Superior temporal gyrus (tissue), 1 donor: ENCODE measurements at regions not wholly inside any gene's neighbourhood (a gene's known extent, or its start where the extent isn't known, plus 50 kb on each side); places are given as distances from the start of the nearest gene placed in this dataset.

Experiments
- DNase-seq: peaks from one replicate; pipeline ENCODE4 v3.0.0-alpha.2; 2016; ENCODE audit errors: extremely low spot score

- no peak for DNase-seq
These were observed 300.8 kb downstream of the EFNB2 start for GRCh38 chr13:106234636-106235035.

DNA sequence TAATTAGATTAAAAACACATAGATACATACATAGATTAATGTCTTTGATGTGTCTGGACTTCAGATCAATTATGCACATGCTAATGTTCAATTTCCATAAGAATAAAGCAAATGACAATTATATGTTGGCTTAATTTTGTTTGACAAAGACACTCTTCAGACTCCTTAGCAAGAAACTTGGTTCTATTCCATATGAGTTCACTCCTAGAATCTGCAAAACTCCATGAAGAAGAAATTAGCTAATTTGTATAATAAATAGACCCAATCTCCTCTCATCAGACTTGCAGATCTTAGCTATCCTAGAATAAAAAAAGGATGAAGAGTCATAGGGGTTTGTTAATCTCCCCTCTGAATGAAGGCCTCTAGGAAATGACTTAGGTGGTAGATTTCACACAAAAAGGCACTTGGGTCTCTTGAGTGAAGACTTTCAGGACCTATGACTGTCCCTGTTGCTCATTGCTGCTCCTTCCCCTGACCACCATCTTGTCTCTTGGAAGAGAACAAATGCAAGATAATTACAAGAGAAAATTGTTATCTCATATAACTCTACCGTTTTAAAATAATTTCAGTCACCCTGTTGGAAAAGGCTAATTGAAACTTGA is 302.2 kb downstream of the EFNB2 start:
- no peak for DNase-seq

- DNase-seq: no peak
These were observed 302.8 kb downstream of the EFNB2 start for GRCh38 chr13:106232681-106233080.

GRCh38 chr13:106230450-106230849 is 305.0 kb downstream of the EFNB2 start:
- no peak for DNase-seq

DNA sequence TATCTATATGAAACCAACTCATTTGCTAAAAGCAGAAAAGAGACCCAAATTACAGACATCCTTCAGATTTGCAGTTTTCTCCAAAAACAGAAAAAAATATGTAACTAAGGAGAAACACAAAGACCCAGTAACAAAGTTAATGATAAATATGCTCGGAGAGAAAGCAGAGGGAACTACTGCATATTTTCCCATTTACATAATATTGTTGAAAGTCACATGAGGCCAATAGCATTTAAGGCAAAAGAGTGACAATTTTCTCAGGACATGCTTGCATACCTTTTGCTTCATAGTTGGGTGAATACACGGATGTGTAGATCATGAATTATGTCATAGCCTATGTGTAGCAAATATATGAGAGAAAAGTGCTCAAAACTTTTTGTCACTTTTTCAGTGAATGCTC is 310.3 kb downstream of the EFNB2 start:
- no peak for DNase-seq

DNA sequence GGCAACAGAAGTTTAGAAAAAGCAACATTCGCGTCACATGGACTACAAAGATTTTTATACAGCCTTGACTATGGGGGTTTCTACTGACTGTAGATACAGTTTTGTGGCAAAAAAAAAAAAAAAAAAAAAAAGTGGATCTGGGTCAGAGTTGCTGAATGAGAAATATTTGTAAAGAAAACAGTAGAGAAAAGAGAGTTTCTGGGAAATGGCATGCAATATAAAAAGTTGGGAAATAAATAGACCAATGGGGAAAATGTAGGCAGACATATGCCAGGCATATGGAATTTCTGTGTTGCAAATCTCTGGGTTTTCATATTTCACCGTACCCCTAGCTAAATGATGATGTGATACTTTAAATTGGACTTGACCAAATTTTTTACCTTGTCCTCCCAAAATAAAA is 315.3 kb downstream of the EFNB2 start:
- no peak for DNase-seq

- no peak for DNase-seq
These were observed 322.3 kb downstream of the EFNB2 start for GRCh38 chr13:106213028-106213757.

- DNase-seq: no peak
These were observed 323.0 kb downstream of the EFNB2 start for GRCh38 chr13:106212386-106213010.

- DNase-seq: no peak
These were observed 325.1 kb downstream of the EFNB2 start for GRCh38 chr13:106210324-106210723.

GRCh38 chr13:106205871-106206270 is 329.6 kb downstream of the EFNB2 start:
- DNase-seq: no peak

- no peak for DNase-seq
These were observed 338.0 kb downstream of the EFNB2 start for GRCh38 chr13:106197496-106197895.

DNA sequence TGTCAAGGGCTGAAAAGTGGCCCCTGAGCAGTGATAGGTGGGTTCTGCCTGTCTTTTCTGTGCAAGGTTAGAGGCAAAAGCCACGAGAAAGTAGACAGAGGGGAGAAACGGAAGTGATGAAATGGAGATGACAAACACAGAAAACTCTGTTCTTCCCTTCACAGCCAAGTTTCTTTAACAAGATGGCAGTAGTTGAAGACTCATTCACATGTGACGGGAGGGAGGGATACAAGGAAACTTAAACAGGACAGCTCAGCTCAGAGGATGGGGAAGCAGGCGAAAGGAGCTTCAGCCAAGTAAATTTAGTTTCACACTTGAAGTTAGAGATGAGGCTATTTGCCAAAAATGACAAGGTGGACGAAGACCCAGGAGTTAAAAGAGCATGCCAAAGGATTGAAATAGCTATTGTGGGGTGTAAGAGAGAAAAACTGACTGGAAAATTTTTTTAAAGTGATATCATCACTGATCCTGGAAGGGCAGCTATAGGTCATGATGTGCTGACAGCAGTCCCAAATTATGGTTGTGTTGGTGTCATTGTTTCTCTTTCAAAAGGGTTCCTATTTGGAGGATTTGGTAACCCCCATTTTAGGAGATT is 347.9 kb downstream of the EFNB2 start:
- DNase-seq: no peak

DNA sequence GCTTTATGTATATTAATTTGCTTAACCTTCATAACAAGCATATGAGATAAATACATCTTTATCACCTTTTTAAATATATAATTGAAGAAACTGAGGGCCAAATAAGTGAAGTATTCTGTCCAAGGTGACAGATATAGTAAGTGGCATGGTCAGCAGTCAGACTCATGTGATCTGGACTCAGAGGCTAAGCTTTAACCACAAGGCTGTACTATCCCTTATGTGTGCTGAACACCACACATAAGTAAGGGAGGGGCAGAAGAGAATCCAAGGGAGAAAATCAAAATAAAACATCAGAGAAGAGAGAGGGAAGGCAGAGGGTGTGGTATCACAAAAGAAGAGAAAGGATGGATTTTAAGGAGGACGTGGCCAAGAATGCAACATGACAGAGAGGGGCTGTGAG is 348.4 kb downstream of the EFNB2 start:
- DNase-seq: no peak

DNA sequence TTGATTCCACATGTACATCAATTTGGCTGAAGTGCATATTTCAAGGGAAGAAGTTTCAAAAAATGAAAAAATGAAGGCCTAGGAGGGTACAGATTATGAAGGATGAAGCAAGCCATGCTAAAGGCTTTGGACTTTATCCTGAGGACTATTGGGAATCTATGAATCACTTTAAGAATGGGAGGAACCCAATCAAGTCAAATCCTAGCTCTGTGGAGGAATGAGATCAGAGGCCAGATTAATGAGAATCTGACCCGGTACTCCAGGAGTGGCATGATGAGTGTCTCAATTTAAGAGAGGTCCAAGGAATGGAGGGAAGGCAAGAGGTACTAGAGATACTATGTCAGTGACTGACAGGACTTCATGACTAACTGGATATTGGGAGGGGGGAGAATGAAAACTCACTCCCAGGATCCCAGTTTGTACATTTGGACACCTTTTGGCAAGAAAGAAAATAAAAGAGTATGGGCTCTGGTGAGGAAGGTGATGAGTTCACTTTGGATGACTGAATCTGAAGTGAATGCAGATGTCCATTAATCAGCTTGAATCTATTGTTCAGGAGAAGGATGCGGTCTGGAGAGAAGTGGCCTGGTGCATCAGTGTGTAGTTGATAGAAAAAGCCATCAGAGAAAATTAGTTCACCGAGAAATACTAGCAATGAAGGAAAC is 349.0 kb downstream of the EFNB2 start:
- DNase-seq: no peak

GRCh38 chr13:106184790-106185189 is 350.7 kb downstream of the EFNB2 start:
- DNase-seq: no peak

- DNase-seq: no peak
These were observed 351.9 kb downstream of the EFNB2 start for GRCh38 chr13:106183410-106184065.

GRCh38 chr13:106182404-106182803 is 353.1 kb downstream of the EFNB2 start:
- DNase-seq: no peak

DNA sequence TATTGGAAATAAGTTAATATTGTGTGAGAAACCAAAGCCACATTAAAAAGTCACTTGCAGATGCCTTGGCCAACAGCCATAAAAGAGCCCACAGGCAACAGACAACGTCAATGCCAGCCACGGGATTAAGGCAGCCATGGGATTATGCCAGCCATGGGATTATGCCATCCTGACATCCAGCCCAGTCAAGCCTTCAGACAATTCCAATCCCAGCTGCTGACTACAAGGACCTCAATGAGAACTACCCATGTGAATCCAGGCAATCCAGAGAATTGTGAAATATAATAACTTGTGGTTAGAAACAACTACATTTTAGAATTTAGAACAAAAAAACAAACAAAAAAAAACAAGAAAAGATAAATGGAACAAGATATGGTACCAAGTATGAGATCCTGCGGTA is 356.6 kb downstream of the EFNB2 start:
- DNase-seq: no peak

GRCh38 chr13:106177146-106177545 is 358.3 kb downstream of the EFNB2 start:
- no peak for DNase-seq

- no peak for DNase-seq
These were observed 359.3 kb downstream of the EFNB2 start for GRCh38 chr13:106176117-106176516.

GRCh38 chr13:106173891-106174610 is 361.4 kb downstream of the EFNB2 start:
- no peak for DNase-seq
